IPS-11a (cell line): ENCODE measurements at regions not wholly inside any gene's neighbourhood (a gene's known extent, or its start where the extent isn't known, plus 50 kb on each side); places are given as distances from the start of the nearest gene placed in this dataset.

Experiments used
- H3K4me3 ChIP-seq: one replicate; pipeline ENCODE4 v1.5.1; 2013; ENCODE audit warnings: low read depth, low read length, control low read depth

DNA sequence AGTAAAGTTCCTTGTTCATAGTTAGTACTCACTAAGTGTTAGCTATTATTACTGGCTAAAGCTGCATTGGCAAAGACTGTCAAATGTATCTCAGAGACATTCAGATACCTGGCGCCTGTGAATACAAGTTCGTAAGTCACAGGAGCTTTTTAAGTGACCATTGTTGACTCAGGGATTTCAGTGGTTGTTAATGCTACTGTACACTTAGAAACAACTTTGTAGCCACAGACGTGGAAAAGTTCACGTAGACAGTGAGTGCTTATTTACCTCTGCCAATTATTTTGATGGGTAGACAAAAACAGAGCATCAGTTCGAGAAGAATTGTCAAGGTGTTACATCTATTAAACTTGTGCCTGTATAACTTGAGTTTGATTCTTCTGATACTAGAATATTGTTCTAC is 59.1 kb upstream of the RRP15 start:
- H3K4me3 ChIP-seq: no peak overlapping the region
